Posterior vena cava (tissue), 2 donors: ENCODE measurements at regions not wholly inside any gene's neighbourhood (a gene's known extent, or its start where the extent isn't known, plus 50 kb on each side); places are given as distances from the start of the nearest gene placed in this dataset.
"Not testable (repeated sequence)": the region's sequence is repeated elsewhere in the genome, so short reads cannot be mapped to it uniquely, and the experiment has no call there.

Experiments
- DNase-seq: peaks from one replicate; pipeline ENCODE4 v3.0.0-alpha.2; 2020; ENCODE audit warnings: low spot score
- intact Hi-C, 2 donors: fragments of 100-400 bp; cut with DNase I; formaldehyde crosslinking; loops; one replicate each; pipeline versions ENCODE4 v1.14.1 to v1.14.2; 2022 to 2023
- donor health status: DM: yes; HTN: yes; CAD: no.
- donor health status: DM: yes; HTN: yes; CAD: no.

- intact Hi-C loops, result no loop called here
- DNase-seq, result no peak
Measured at GRCh38 chr3:94453864-94454263, 391.0 kb downstream of the NSUN3 start.

GRCh38 chr3:94459167-94459566 is 396.3 kb downstream of the NSUN3 start:
- DNase-seq, result no peak
- intact Hi-C loops, result no loop called here

GRCh38 chr3:94460931-94461330 is 398.1 kb downstream of the NSUN3 start:
- intact Hi-C loops, result no loop called here
- no peak for DNase-seq

- no peak for DNase-seq
- intact Hi-C loops, result no loop called here
Measured at GRCh38 chr3:94462931-94463330, 400.1 kb downstream of the NSUN3 start.

- no peak for DNase-seq
- intact Hi-C loops, result no loop called here
Measured at GRCh38 chr3:94472511-94472910, 409.6 kb downstream of the NSUN3 start.

- intact Hi-C loops, result no loop called here
- DNase-seq, result no peak
Measured at GRCh38 chr3:94481226-94481898, 418.5 kb downstream of the NSUN3 start.

- intact Hi-C loops, result no loop called here
- no peak for DNase-seq
Measured at GRCh38 chr3:94482686-94483085, 419.8 kb downstream of the NSUN3 start.

- intact Hi-C loops, result no loop called here
- DNase-seq, result no peak
Measured at GRCh38 chr3:94483403-94483802, 420.5 kb downstream of the NSUN3 start.

- intact Hi-C loops, result no loop called here
- DNase-seq, result no peak
Measured at GRCh38 chr3:94494992-94495391, 432.1 kb downstream of the NSUN3 start.

- intact Hi-C loops, result no loop called here
- no peak for DNase-seq
Measured at GRCh38 chr3:94500146-94500545, 437.3 kb downstream of the NSUN3 start.

GRCh38 chr3:94507354-94507753 is 444.5 kb downstream of the NSUN3 start:
- DNase-seq, intact Hi-C loops: not testable (repeated sequence)

- intact Hi-C loops, result no loop called here
- no peak for DNase-seq
Measured at GRCh38 chr3:94512876-94513275, 450.0 kb downstream of the NSUN3 start.

- DNase-seq, result no peak
- intact Hi-C loops, result no loop called here
Measured at GRCh38 chr3:94513600-94513999, 450.7 kb downstream of the NSUN3 start.

GRCh38 chr3:94515983-94516382 is 453.1 kb downstream of the NSUN3 start:
- intact Hi-C loops, result no loop called here

GRCh38 chr3:94520364-94520763 is 457.5 kb downstream of the NSUN3 start:
- intact Hi-C loops, result no loop called here
- no peak for DNase-seq

More at GRCh38 chr3:94515983-94516382, 453.1 kb downstream of the NSUN3 start:
- no peak for DNase-seq

- no peak for DNase-seq
- intact Hi-C loops, result no loop called here
Measured at GRCh38 chr3:94522488-94522887, 459.6 kb downstream of the NSUN3 start.

- DNase-seq, result no peak
Measured at GRCh38 chr3:94524102-94524919, 461.4 kb downstream of the NSUN3 start.

GRCh38 chr3:94525043-94525442 is 462.2 kb downstream of the NSUN3 start:
- DNase-seq, result no peak
- intact Hi-C loops, result no loop called here

More at GRCh38 chr3:94524102-94524919, 461.4 kb downstream of the NSUN3 start:
- intact Hi-C loops, result no loop called here

GRCh38 chr3:94529816-94530215 is 467.0 kb downstream of the NSUN3 start:
- intact Hi-C loops, result no loop called here

GRCh38 chr3:94532951-94533350 is 470.1 kb downstream of the NSUN3 start:
- no peak for DNase-seq
- intact Hi-C loops, result no loop called here

More at GRCh38 chr3:94529816-94530215, 467.0 kb downstream of the NSUN3 start:
- DNase-seq, result no peak

GRCh38 chr3:94539937-94540336 is 477.1 kb downstream of the NSUN3 start:
- intact Hi-C loops, result no loop called here
- DNase-seq, result no peak
